ENCODE measurements at regions not wholly inside any gene's neighbourhood (a gene's known extent, or its start where the extent isn't known, plus 50 kb on each side); places are given as distances from the start of the nearest gene placed in this dataset.

GRCh38 chr6:44512868-44513741, 125.6 kb downstream of the CDC5L start:
- no peak overlapping the region for H3K4me3 ChIP-seq (ENCODE audit: low read depth, low read length)
- no peak for TF ChIP-seq CTCF (IDR thresholded peaks at IDR 0.05; ENCODE audit: low read depth, low read length)

GRCh38 chr6:44514085-44514484, 126.6 kb downstream of the CDC5L start:
- TF ChIP-seq CTCF (IDR thresholded peaks at IDR 0.05; ENCODE audit: low read depth, low read length) = no peak
- H3K4me3 ChIP-seq (ENCODE audit: low read depth, low read length) = no peak overlapping the region

GRCh38 chr6:44514576-44515193, 127.2 kb downstream of the CDC5L start:
- TF ChIP-seq CTCF (IDR thresholded peaks at IDR 0.05; ENCODE audit: low read depth, low read length) = no peak
- H3K4me3 ChIP-seq (ENCODE audit: low read depth, low read length) = no peak overlapping the region

GRCh38 chr6:44522871-44523270, 135.4 kb downstream of the CDC5L start:
- H3K4me3 ChIP-seq (ENCODE audit: low read depth, low read length) = no peak overlapping the region
- TF ChIP-seq CTCF (IDR thresholded peaks at IDR 0.05; ENCODE audit: low read depth, low read length) = no peak

- no peak for TF ChIP-seq CTCF (IDR thresholded peaks at IDR 0.05; ENCODE audit: low read depth, low read length)
- no peak overlapping the region for H3K4me3 ChIP-seq (ENCODE audit: low read depth, low read length)
These were observed 137.1 kb downstream of the CDC5L start for GRCh38 chr6:44524476-44525227.

- no peak for TF ChIP-seq CTCF (IDR thresholded peaks at IDR 0.05; ENCODE audit: low read depth, low read length)
These were observed 138.3 kb downstream of the CDC5L start for GRCh38 chr6:44525761-44526351.

More at GRCh38 chr6:44525761-44526351, 138.3 kb downstream of the CDC5L start:
- H3K4me3 ChIP-seq (ENCODE audit: low read depth, low read length) = no peak overlapping the region
